Stimulated activated CD4-positive, alpha-beta T cell treated with anti-CD3 and anti-CD28 coated beads, Interleukin-12 subunit alpha, Interleukin-12 subunit beta, amount 100 ng/mL, for 48 hours (primary cell): ENCODE measurements at regions not wholly inside any gene's neighbourhood (a gene's known extent, or its start where the extent isn't known, plus 50 kb on each side); places are given as distances from the start of the nearest gene placed in this dataset.

ENCODE experiments used
- DNase-seq, 3 donors: peaks; one replicate each; pipeline ENCODE4 v3.0.0-alpha.2; 2020; ENCODE audit warnings: low read depth in 2 of 3, low spot score in 1 of 3

- no peak for DNase-seq
These were observed 153.2 kb downstream of the IRF8 start for GRCh38 chr16:86052115-86052670.

- no peak for DNase-seq
These were observed 154.0 kb downstream of the IRF8 start for GRCh38 chr16:86052926-86053325.

GRCh38 chr16:86059253-86060171 lies 160.6 kb downstream of the IRF8 start:
- no peak for DNase-seq

GRCh38 chr16:86060381-86061317 lies 161.7 kb downstream of the IRF8 start:
- no peak for DNase-seq

- no peak for DNase-seq
These were observed 162.3 kb downstream of the IRF8 start for GRCh38 chr16:86061318-86061695.

- no peak for DNase-seq
These were observed 162.8 kb downstream of the IRF8 start for GRCh38 chr16:86061721-86062120.

- DNase-seq: no peak
These were observed 163.5 kb downstream of the IRF8 start for GRCh38 chr16:86062271-86062965.

- DNase-seq: no peak
These were observed 164.9 kb downstream of the IRF8 start for GRCh38 chr16:86063760-86064405.

GRCh38 chr16:86064431-86065250 lies 165.7 kb downstream of the IRF8 start:
- DNase-seq: no peak

GRCh38 chr16:86065711-86066110 lies 166.7 kb downstream of the IRF8 start:
- DNase-seq: no peak

- no peak for DNase-seq
These were observed 167.8 kb downstream of the IRF8 start for GRCh38 chr16:86066811-86067210.

- DNase-seq: no peak
These were observed 168.6 kb downstream of the IRF8 start for GRCh38 chr16:86067516-86067915.

GRCh38 chr16:86067936-86068335 lies 169.0 kb downstream of the IRF8 start:
- no peak for DNase-seq

- no peak for DNase-seq
These were observed 169.8 kb downstream of the IRF8 start for GRCh38 chr16:86068722-86069121.

- DNase-seq: no peak
These were observed 170.9 kb downstream of the IRF8 start for GRCh38 chr16:86069736-86070298.

- DNase-seq: no peak
These were observed 171.5 kb downstream of the IRF8 start for GRCh38 chr16:86070484-86070883.

GRCh38 chr16:86070971-86071370 lies 172.0 kb downstream of the IRF8 start:
- no peak for DNase-seq

GRCh38 chr16:86071611-86072240 lies 172.8 kb downstream of the IRF8 start:
- DNase-seq: no peak
